ENCODE measurements at regions not wholly inside any gene's neighbourhood (a gene's known extent, or its start where the extent isn't known, plus 50 kb on each side); places are given as distances from the start of the nearest gene placed in this dataset.

GRCh38 chr20:57868310-57868709 is 158.5 kb upstream of the PMEPA1 start:
- TF ChIP-seq CTCF (IDR thresholded peaks at IDR 0.05), result no peak
- Histone ChIP-seq H3K4me3 (no peak overlapping the region), H3K27me3 (no peaks in the 10 kb centered on the region), H3K36me3 (no peaks in the 10 kb centered on the region), H3K9me3 (no peaks in the 10 kb centered on the region), H3K4me1 (no peaks in the 10 kb centered on the region), H3K27ac (no peak overlapping the region)
- peak; percentile 49 for DNase-seq (ENCODE audit: low spot score)

- no peak for TF ChIP-seq CTCF (IDR thresholded peaks at IDR 0.05)
- DNase-seq (ENCODE audit: low spot score), result peak; percentile 42
- H3K36me3 ChIP-seq, result no peaks in the 10 kb centered on the region
- H3K4me1 ChIP-seq, result no peaks in the 10 kb centered on the region
- no peak overlapping the region for H3K4me3 ChIP-seq
- no peaks in the 10 kb centered on the region for H3K27me3 ChIP-seq
- no peak overlapping the region for H3K27ac ChIP-seq
- no peaks in the 10 kb centered on the region for H3K9me3 ChIP-seq
Measured at GRCh38 chr20:57867807-57868206, 158.0 kb upstream of the PMEPA1 start.

- DNase-seq (ENCODE audit: low spot score), result peak; percentile 40
- H3K9me3 ChIP-seq, result no peaks in the 10 kb centered on the region
- no peak overlapping the region for H3K27ac ChIP-seq
- no peak for TF ChIP-seq CTCF (IDR thresholded peaks at IDR 0.05)
- no peaks in the 10 kb centered on the region for H3K36me3 ChIP-seq
- no peak overlapping the region for H3K4me3 ChIP-seq
- H3K4me1 ChIP-seq, result no peaks in the 10 kb centered on the region
- no peaks in the 10 kb centered on the region for H3K27me3 ChIP-seq
Measured at GRCh38 chr20:57867181-57867803, 157.5 kb upstream of the PMEPA1 start.

- TF ChIP-seq CTCF (IDR thresholded peaks at IDR 0.05), result no peak
- Histone ChIP-seq H3K4me1 (no peaks in the 10 kb centered on the region), H3K27me3 (no peaks in the 10 kb centered on the region), H3K36me3 (no peaks in the 10 kb centered on the region), H3K9me3 (no peaks in the 10 kb centered on the region), H3K27ac (no peak overlapping the region), H3K4me3 (no peak overlapping the region)
- DNase-seq (ENCODE audit: low spot score), result peak; percentile 43
Measured at GRCh38 chr20:57866250-57867106, 156.7 kb upstream of the PMEPA1 start.

GRCh38 chr20:57865266-57865665 is 155.5 kb upstream of the PMEPA1 start:
- H3K9me3 ChIP-seq, result no peaks in the 10 kb centered on the region
- no peak for TF ChIP-seq CTCF (IDR thresholded peaks at IDR 0.05)
- H3K27ac ChIP-seq, result no peak overlapping the region
- no peaks in the 10 kb centered on the region for H3K27me3 ChIP-seq
- no peaks in the 10 kb centered on the region for H3K36me3 ChIP-seq
- no peaks in the 10 kb centered on the region for H3K4me1 ChIP-seq
- H3K4me3 ChIP-seq, result no peak overlapping the region
- no peak for DNase-seq (ENCODE audit: low spot score)
